Hematopoietic multipotent progenitor cell treated with erythropoietin and hydrocortisone succinate and interleukin-3 and kit ligand, for 17 days (in vitro differentiated cells): ENCODE measurements at regions not wholly inside any gene's neighbourhood (a gene's known extent, or its start where the extent isn't known, plus 50 kb on each side); places are given as distances from the start of the nearest gene placed in this dataset.

ENCODE experiments used
- DNase-seq: peaks from one replicate; pipeline ENCODE4 v3.0.0-alpha.2; 2015; ENCODE audit warnings: low spot score

DNA sequence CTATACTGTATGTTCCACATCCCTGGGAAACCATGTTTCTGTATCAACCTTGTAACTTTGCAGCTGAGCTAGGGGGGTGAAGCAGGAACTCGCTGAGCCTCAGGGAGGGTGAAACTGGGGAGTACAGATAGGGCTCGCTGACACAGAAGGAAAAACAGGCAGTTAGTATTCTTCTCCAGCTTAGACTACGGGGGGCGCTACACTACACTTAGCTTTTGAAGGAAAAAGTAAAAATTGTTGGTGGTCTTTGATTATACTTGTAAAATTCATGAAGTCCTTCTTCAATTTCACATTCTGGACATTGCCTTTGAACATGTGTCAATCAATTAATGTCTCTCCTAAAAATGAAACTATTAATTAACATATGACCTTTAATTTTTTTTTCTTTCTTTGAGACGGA is 73.5 kb upstream of the RGMA start:
- no peak for DNase-seq

DNA sequence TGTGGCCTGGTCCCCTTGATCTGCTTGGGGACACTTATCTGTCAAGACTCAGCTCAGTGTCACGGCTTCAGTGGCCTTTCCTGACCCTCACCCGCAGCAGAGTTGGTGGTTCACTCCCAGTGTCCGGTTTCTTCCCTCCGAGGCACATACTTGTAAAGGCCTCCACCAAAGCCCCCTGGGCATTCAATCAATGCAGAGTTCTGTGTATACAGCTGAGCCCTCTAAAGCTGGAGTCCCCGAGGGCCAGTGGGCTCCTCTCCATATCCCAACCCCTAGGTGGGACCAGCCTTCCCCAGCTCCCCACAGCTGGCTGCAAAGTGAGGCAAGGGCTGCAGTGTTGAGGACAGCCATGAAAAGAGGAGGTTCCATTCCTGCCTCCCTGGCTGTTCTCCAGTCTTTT is 70.9 kb upstream of the RGMA start:
- DNase-seq: no peak

DNA sequence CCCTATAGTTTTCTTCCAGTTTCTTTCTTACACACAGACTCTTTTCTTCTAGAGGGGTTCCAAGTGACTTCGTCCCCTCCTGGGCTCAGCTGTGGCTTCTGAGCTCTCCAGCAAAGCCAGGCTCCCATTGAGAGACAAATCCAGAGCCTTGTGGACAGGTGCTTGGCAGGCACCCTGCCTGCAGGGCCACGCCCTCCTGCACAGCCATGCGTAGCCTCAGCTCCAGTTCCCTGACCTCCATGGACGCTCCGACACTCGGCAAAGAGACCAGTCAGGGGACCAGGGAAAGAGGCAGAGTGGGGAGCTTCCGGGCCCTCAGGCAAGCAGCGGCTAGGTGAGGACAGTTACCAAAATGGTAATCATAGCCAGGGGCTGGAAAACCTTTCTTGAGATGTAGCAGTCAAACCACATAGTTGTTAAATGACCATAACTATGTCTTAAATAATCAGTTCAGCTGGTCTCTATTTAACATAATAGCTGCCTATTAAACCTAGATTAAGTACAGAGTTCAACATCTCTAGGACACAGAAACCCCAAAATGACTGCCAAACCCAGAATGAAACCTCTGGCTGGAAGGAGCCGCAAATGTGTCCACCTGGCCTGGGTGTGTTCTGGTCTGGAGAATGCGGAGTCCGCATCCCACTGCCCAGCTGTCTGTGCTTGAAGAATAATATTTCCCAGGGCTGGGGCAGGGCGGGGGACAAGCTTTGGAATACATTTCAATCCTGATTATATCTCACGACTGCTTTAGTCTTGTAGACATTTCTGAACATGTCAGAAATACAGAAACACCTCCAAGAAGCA is 69.3 kb upstream of the RGMA start:
- no peak for DNase-seq

DNA sequence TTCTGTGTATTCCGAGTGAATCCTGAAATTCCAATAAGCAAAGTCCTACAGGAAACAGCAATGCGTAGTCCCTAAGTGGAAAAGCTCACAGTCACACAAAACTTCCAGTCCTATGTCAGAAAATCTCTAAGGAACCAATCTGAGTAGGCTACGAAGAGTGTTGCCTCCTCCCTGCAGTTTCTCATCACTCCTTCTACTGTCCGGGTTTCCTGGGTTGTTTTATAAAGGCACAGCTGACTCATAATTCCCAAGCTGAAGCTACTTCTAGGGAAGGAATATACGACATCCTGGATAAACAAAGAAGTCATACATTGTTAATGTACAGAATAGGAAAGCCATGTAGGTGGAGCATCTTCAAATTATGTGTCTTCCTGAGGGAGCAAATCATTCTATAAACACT is 65.7 kb upstream of the RGMA start:
- DNase-seq: no peak

DNA sequence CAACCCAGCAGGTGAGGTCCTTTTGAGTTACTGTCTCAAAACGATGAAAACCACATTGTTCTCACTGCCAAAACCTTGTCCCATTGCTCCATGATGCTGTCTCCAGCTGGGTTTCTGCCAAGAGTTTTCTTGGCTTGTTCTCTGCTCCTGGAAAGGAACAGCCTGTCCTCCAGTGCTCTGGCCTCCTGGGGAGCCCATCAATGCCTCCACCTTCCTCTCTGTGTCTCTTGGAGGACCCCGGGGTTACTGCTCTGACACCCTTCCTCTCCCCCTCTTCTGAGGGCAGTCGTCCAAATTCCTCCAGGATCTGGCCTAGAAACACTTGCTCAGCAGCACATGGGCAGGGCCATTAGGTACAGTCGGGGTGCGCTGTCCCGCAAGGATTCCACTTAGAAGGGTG is 63.9 kb upstream of the RGMA start:
- no peak for DNase-seq

DNA sequence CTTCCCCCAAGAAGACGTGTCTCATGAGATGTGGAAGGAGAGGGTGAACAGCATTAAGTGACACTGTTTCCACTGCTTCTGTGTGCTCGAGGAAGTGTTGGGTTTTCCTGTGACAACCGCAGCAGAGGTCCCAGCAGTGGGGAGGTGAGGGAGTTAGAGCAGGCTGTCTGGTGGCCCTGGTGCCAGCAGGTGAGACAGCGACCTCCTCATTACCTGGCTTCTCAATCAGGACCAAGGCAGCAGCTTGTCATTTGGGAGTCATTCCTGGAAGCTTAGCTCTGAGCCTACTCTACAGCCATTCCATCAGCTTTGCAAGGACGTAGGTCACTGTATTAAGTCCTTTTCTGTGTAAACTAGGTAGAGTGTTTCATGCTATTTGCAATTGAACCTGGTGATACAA is 63.3 kb upstream of the RGMA start:
- no peak for DNase-seq

DNA sequence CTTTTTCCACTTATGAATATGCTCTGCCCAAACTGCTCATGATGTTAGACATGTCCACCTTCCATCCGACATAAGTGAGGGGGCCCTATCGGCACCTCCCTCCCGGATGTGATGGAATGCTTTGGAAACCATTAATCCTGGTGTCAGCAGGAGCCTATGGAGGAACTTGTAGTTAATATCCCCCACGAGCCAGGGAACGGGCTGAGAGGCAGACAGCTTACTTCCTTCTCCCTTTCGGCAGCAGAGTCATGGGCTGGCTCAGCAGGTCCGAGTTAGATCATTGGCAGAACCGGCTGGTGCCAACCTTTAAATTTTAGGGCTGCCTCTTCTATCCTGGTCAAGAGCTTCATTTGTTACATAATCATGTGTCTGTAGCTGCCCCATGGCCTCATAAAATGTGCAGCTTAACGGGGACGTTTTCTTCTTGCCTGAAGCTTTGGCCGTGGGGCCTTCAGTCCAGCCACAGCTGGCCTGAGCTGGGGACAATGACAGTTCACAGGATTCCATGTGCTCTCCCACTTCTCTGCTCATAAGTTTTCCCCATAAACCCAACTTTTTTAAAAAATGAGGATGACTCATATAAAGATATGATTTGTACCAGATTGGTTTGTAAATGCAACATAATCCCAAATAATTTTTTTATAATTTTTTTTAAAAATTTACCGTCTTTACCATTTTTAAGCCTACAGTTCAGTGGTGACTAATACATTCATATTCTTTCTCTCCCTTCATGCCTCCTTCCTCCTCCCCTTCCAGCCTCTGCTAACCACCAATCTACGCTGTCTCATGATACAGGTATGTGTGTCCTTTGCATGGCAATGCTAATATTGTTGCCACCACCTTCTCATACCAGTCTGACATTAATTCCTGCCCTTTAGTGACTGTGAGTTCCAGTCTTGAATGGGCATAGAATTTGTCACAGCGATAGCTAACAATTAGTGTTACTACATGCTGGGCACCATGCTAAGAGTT is 62.2 kb upstream of the RGMA start:
- DNase-seq: no peak

DNA sequence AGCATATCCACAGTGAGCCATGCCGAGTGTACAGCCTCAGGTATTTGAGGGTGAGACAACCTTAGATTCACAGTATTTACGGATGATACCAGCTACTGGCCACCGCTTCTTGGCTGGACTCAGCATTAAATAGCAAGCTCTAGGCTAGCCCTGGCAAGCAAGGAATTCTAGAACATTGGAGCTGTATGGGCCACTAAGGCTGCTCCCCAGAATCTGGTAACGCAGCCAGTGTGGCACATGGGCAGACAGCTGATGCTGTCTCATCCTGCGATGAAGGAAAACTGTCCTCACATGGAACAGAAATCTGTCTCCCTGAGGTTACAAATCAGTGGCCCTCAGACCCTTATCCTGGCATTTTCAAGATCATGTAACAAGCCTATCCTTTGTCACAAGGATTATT is 57.6 kb upstream of the RGMA start:
- no peak for DNase-seq

DNA sequence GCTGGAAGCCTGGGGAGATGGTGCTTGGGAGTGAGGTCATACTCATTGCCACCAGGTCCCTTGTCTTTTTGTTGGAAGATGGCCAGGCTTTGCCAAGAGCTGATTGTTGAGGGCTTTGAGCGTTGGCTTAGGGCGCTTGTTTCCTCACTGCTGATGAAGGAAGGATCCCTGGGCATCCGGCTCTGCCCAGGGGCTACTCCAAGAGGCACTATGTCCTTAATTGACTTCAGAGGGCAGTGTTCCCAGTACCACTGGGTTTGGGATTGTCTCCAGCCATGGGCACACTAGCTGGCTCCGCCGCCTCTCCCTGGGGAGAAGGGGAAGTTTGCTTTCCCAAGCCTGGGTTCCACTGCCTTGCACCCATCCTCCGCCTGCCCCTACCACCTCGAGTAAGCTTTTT is 57.2 kb upstream of the RGMA start:
- DNase-seq: no peak

DNA sequence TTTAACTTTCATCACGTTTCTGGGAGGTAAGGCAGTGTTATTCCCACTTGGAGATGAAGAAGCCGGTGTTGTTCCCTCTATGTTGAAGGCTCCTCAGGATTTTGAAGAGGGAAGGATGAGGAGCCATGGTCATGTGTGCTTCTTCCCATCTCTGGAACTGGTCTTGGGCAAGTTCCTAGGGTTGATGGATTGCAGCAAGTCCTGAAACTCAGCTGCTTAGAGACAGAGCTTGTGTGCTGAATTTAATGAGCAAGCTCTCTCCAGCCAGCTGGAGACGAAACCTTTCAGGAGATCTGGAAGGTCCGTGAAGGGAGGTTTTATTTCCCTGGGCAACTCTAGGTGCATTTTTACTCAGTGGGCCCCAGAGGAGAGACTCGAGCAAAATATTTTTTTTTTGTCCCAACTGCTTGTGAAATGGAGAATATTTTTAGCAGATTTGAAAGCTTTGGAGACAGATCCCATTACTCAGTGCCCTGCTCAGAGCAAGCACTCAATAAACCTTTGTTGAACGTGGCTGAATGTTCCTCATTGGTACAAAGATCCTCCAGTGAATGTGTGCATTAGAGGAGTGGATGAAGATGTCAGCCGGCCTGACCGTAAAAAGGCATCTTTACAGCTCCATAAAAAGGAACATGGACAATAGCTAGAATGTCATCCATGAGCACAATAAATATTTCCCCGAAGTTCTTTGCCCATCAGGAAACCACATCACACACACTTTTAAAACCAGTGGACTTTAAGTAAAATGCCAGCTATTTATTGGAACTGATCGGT is 55.6 kb upstream of the RGMA start:
- DNase-seq: no peak

DNA sequence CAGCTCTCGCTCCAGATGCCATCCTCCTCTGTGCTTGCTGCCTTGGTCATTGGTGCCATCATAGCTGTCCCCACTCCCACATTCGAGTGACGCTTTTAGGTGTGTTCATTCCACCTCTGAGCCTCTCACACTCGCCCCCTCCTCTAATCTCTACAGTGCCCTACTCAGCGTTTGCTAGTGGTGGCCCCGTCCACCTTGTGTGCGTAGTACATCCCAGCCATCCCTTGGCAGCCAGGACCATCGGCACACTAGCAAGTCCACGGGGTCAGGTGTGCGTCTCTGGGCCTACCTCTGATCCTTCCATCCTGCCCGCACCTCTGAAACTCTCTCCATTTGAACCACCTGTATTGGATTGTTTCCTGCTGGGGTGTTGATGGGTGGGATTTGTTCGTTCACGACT is 54.2 kb upstream of the RGMA start:
- DNase-seq: no peak

DNA sequence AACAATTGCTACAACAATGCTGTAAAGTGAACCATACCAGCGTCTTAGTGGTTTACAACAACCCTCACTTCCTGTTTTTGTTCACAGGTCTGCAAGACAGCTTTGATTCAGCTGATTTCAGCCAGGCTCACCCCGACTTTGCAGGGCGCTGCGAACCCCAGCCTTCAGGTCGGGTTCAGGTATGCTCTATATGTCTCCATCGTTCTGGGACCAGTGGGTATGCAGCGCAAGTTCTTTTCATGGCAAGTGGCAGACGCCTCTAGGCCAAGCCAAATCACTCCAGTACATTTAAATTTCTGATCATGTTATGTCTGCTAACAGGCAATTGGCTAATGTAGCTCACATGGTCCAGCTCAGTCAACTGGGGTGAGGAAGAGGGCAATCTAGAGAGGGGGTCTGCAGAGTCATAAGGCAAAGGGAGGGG is 52.4 kb upstream of the RGMA start:
- DNase-seq: no peak

DNA sequence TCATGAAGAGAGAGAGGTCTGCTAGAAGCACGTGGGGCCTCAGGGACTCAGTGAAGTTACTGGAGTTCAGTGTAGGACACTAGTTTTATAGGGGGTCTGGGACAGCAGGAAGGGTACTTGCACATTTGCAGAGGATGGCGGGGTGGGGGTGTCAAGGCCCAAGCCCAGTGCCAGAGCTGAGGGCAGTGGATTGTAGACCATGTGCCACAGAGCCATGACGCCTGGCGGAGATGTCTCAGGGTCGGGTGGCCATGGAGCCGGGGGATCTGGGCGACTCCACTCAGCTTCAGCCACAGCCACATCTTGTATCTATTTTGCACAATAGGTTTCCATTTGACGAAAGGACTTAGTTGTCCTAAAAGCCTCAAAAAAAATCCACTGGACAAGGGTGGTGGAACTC is 50.4 kb upstream of the RGMA start:
- no peak for DNase-seq

DNA sequence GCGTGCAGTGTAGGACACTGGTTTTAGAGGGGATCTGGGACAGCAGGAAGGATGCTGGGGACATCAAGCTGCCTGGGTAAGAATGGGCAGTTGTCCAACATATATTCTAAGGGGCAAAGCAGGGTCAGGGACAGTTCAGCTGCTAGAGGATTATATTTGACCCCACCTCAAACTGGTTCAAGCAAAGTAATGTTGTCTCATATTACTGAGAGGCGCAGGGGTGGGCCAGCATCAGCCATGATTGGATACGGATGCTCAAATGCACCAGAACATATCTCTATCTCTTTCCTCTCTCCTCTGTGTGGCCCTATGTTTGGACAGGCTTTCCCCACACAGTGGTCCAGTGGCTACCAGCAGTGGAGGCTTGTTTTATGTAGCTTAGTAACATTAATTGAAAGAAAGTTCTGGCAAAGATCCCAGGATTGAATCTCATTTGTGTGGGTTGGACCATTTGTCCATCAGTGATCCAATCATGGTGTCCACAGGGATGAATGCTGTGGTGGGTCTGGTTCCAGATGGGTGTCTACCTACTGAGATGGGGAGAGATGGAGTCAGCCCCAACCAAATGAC is 49.8 kb upstream of the RGMA start:
- no peak for DNase-seq
